ENCODE measurements at regions not wholly inside any gene's neighbourhood (a gene's known extent, or its start where the extent isn't known, plus 50 kb on each side); places are given as distances from the start of the nearest gene placed in this dataset.
"Not testable (repeated sequence)": the region's sequence is repeated elsewhere in the genome, so short reads cannot be mapped to it uniquely, and the experiment has no call there.

DNA sequence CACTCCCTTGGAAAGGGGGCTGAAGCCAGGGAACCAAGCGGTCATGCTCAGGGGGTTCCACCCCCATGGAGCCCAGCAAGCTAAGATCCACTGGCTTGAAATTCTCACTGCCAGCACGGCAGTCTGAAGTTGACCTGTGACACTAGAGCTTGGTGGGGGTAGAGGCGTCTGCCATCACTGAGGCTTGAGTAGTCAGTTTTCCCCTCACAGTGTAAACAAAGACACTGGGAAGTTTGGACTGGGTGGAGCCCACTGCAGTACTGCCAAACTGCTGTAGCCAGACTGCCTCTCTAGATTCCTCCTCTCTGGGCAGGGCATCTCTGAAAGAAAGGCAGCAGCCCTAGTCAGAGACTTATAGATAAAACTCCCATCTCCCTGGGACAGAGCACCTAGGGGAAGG is 215.6 kb upstream of the USP24 start:
- not testable (repeated sequence) for H3K36me3 Mint-ChIP-seq; DNase-seq (ENCODE audit: low spot score); ATAC-seq; H3K4me3 Mint-ChIP-seq; H3K9me3 Mint-ChIP-seq; H3K4me1 Mint-ChIP-seq (ENCODE audit: low read depth in 2 of 2); H3K27ac Mint-ChIP-seq
- H3K27me3 Mint-ChIP-seq: peaks cover 31 to 57% of the 10 kb centered on the region in 2 donors

DNA sequence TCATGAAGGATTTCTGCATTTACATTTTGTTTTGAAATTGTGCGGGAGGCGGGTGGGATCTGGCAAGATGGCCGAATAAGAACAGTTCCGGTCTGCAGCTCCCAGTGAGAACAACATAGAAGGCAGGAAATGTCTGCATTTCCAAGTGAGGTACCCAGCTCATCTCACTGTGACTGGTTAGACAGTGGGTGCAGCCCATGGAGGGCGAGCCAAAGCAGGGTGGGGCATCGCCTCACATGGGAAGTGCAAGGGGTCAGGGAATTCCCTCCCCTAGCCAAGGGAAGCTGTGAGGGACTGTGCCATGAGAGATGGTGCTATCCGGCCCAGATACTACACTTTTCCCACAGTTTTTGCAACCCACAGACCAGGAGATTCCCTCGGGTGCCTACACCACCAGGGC is 215.0 kb upstream of the USP24 start:
- not testable (repeated sequence) for ATAC-seq; H3K9me3 Mint-ChIP-seq; H3K27ac Mint-ChIP-seq; H3K4me3 Mint-ChIP-seq; H3K4me1 Mint-ChIP-seq (ENCODE audit: low read depth in 2 of 2); H3K36me3 Mint-ChIP-seq; DNase-seq (ENCODE audit: low spot score)
- peaks cover 31 to 58% of the 10 kb centered on the region in 2 donors for H3K27me3 Mint-ChIP-seq

DNA sequence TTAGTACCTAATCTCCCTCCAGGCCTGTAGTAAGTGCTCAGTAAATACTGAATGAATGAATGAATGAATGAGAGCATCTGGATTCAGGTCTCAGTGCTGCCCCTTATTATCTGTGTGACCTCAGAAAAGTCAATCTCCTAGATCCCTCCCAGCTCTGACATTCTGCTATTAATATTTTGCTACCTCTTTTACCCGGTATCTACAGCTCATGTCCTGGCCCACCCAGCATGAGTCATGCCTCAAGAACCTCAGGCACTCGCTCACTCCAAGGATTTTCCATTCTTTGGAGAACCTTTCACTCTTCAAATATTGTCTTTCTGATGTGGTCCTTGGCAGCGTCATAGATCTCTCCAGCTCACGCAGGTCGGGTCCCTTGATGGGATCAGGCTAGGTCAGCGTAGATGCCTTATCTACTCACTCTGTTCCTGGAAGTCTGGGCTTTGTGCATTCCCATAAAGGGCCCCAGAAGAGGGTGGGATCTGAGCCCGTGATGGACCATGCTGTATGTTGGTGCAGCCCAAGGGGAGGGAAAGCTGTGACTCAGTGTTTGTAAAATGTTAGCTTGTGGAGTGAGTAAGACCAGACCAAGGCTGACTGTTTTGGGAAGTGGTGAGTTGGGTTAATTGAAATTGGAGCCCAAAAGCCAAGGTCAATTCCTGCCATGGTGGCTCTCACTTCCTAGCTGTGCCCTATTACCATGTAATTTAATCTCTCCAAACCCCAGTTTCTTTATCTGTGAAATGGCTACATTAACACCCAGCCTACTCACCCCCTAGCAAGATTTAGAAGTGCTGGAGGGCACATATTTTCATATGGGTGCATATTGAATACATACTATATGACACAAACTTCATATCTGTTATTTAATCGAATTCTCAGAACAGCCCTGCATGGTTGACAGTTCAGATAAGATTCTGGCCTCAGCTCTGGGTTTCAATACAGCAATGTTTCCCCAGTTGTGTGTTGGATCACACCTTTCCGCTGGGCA is 214.1 kb upstream of the USP24 start:
- no peak for DNase-seq (ENCODE audit: low spot score)
- Mint-ChIP-seq H3K36me3 (no peaks in the 10 kb centered on the region), H3K4me1 (ENCODE audit: low read depth in 2 of 2) (no peaks in the 10 kb centered on the region), H3K27ac (no peak overlapping the region), H3K27me3 (peaks cover 28 to 64% of the 10 kb centered on the region in 2 donors), H3K4me3 (no peak overlapping the region), H3K9me3 (peaks cover 3% of the 10 kb centered on the region)
- no peak for ATAC-seq

DNA sequence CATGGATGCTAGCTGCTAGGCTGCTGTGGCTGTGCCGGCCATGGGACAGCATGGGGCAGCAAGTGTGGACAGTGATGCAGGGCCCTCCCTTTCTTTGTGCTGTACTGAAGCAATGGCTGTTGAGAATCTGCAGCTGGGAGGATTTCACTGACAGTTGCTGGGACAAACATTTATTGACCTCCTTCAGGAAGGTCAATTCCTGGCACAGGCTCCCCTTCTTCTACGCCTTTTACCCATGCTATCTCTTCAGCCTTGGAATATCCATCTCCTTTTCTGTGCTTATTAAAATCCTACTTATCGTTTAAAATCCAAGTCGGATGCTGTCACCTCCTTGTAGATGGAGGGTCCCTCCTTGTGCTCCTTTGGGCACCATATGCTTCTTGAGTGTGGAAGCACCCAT is 213.1 kb upstream of the USP24 start:
- H3K4me1 Mint-ChIP-seq (ENCODE audit: low read depth in 2 of 2): no peaks in the 10 kb centered on the region
- ATAC-seq: no peak
- H3K9me3 Mint-ChIP-seq: no peaks in the 10 kb centered on the region
- H3K27ac Mint-ChIP-seq: no peak overlapping the region
- peaks cover 27 to 63% of the 10 kb centered on the region in 2 donors for H3K27me3 Mint-ChIP-seq
- H3K4me3 Mint-ChIP-seq: no peak overlapping the region
- no peaks in the 10 kb centered on the region for H3K36me3 Mint-ChIP-seq
- DNase-seq (ENCODE audit: low spot score): no peak

DNA sequence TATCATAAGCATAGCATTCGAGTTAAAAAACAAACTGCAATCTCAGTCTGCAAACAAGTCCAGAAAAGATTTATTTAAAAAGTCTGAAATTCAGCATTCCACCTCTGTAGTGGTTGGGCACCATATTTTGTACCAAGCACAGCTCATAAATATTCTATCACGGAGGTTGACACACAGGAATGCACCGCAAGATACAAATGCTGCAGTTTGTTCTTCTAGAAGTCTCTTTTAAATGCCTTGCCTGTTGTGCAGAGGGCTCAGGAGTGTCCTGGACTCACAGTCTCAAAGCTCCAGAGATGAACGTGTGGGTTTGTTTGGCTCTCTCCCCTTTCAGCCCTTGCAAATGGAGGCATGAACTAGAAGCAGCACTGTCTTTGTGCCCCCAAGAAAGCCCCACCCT is 212.4 kb upstream of the USP24 start:
- ATAC-seq (no peak), DNase-seq (ENCODE audit: low spot score) (no peak)
- no peaks in the 10 kb centered on the region for H3K4me1 Mint-ChIP-seq (ENCODE audit: low read depth in 2 of 2)
- H3K4me3 Mint-ChIP-seq: no peak overlapping the region
- H3K27ac Mint-ChIP-seq: no peak overlapping the region
- peaks cover 26 to 61% of the 10 kb centered on the region in 2 donors for H3K27me3 Mint-ChIP-seq
- H3K36me3 Mint-ChIP-seq: no peaks in the 10 kb centered on the region
- no peaks in the 10 kb centered on the region for H3K9me3 Mint-ChIP-seq

DNA sequence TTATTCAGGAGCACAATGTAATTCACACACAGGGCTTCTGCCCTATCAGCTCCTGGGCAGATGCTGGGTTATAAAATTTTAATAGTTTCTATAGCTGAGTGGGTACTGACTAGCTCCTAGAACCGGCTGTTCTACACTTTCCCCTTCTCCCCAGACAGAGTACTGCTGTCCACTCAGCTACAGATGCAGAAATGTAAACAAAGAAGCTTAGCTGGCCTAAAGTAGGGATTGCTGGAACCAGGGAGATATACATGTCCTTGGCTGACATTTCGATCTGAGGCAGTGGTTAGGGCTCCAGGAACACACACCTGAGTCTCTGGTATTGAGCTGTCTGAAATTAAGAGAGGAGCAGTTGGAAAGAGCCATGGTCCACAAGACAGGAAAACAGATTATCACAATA is 211.5 kb upstream of the USP24 start:
- Mint-ChIP-seq H3K9me3 (no peaks in the 10 kb centered on the region), H3K27ac (no peak overlapping the region), H3K36me3 (no peaks in the 10 kb centered on the region), H3K27me3 (peaks cover 25 to 55% of the 10 kb centered on the region in 2 donors), H3K4me1 (ENCODE audit: low read depth in 2 of 2) (no peaks in the 10 kb centered on the region), H3K4me3 (no peak overlapping the region)
- no peak for ATAC-seq
- DNase-seq (ENCODE audit: low spot score): no peak

DNA sequence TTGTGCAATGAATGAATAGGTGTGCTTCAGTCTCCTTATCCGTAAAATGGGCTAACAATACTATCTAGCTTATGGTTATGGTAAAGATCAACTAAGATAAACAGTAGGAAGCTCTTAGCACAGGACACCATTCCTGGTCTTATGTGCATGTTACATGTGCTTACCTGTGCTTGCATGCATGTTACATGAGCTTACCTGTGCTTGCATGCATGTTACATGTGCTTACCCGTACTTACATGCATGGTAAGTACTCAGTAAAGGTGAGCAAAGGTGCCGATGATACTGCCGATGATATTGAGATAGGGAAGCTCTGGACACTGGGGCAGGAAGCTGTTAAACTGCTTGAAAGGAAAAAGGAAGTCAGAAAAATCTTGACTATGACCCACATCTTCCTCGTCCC is 211.0 kb upstream of the USP24 start:
- Mint-ChIP-seq H3K4me3 (no peak overlapping the region), H3K27ac (no peak overlapping the region), H3K36me3 (no peaks in the 10 kb centered on the region), H3K4me1 (ENCODE audit: low read depth in 2 of 2) (no peaks in the 10 kb centered on the region), H3K27me3 (peaks cover 21 to 51% of the 10 kb centered on the region in 2 donors), H3K9me3 (no peaks in the 10 kb centered on the region)
- ATAC-seq (no peak), DNase-seq (ENCODE audit: low spot score) (no peak)

DNA sequence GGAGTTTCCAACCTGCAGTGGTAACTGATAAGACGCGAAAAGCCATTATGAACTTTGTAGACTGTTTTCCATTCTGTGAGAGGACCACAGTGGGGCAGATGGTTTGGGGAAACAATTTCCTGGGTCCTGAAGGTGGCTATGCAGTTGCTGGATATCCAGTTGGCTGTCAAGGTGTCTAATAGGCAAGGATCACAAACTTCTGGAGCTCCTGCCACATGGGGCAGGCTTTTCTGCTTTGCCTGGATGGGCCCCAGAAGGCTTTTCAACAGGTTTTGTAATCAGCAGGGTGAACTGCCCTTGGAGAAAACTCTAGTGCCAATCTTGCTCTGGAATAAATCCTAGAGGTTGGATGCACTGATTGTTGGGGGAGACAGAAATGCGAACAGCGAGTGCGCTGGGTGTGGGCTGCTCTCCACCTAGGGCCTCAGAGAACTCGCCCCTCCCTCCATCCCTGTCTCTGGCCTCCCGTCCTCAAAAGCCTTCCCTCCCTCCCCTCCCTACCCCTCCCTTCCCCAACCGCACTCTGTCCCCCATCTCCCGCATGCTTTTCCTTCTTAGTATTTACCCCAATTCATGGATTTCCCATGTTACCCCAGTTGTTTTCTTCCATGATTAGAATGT is 210.3 kb upstream of the USP24 start:
- Mint-ChIP-seq H3K4me1 (ENCODE audit: low read depth in 2 of 2) (no peaks in the 10 kb centered on the region), H3K27ac (no peak overlapping the region), H3K36me3 (no peaks in the 10 kb centered on the region), H3K27me3 (peaks cover 24 to 50% of the 10 kb centered on the region in 2 donors), H3K9me3 (no peaks in the 10 kb centered on the region), H3K4me3 (no peak overlapping the region)
- ATAC-seq (no peak), DNase-seq (ENCODE audit: low spot score) (no peak)

DNA sequence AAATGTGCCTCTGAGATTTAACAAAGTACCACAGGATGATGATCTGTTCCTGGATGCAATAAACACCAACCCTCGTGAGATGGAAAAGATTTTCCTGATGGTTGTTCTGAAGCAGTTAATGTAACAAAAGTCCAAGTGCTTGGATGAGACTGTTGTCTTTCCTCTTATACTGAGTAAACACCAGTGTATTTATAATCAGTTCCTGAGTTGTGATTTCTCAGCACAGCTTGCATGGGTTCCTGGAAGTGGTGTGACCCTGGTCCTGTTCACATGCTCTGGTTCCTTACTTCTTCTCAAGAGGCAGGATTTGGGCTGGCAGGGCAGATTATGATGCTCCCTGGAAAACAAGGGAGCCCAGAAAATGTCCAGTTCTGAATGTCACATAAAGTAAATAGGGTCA is 208.2 kb upstream of the USP24 start:
- no peak overlapping the region for H3K27ac Mint-ChIP-seq
- ATAC-seq: no peak
- peaks cover 18 to 38% of the 10 kb centered on the region in 2 donors for H3K27me3 Mint-ChIP-seq
- no peak overlapping the region for H3K4me3 Mint-ChIP-seq
- no peaks in the 10 kb centered on the region for H3K9me3 Mint-ChIP-seq
- H3K36me3 Mint-ChIP-seq: no peaks in the 10 kb centered on the region
- no peaks in the 10 kb centered on the region for H3K4me1 Mint-ChIP-seq (ENCODE audit: low read depth in 2 of 2)
- DNase-seq (ENCODE audit: low spot score): no peak

DNA sequence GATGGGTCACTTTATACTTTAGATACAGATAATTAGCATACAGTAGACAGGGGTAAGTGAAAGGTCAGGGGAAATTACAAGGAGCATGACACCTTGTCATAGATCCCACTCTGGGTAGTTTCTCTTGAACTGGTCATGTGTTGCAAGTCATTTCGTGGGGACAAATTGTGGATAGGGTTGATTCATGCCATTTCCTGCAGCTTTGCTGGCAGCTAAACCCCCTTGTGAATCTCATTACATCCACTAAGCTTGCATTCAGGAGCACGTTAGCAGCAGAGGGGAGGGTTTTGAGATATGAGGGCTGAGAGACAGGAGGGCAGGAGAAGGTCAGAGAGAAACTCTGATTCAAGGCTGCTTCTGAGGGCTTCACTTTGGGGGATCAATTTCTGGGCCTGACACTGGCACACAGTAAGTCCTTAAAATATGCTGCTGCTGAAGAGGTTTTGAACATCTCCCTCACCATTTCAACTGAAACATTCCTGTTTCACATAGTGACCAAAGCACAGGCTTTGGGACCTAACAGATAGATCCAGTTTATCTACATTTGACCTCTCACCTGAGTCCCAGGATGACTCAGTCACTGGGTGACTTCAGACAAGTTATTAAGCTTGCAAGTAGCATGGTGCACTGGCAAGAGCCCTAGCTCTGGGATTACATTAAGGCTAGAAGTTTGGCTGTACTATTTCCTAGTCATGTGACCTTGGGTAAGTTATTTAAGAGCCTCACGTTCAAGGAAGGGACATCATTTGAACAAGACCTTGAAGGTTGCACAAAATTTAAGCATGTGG is 206.0 kb upstream of the USP24 start:
- peaks cover 19 to 24% of the 10 kb centered on the region in 2 donors for H3K27me3 Mint-ChIP-seq
- H3K4me1 Mint-ChIP-seq (ENCODE audit: low read depth in 2 of 2): no peaks in the 10 kb centered on the region
- no peak overlapping the region for H3K4me3 Mint-ChIP-seq
- ATAC-seq (no peak), DNase-seq (ENCODE audit: low spot score) (no peak)
- H3K27ac Mint-ChIP-seq: no peak overlapping the region
- H3K9me3 Mint-ChIP-seq: no peaks in the 10 kb centered on the region
- no peaks in the 10 kb centered on the region for H3K36me3 Mint-ChIP-seq

DNA sequence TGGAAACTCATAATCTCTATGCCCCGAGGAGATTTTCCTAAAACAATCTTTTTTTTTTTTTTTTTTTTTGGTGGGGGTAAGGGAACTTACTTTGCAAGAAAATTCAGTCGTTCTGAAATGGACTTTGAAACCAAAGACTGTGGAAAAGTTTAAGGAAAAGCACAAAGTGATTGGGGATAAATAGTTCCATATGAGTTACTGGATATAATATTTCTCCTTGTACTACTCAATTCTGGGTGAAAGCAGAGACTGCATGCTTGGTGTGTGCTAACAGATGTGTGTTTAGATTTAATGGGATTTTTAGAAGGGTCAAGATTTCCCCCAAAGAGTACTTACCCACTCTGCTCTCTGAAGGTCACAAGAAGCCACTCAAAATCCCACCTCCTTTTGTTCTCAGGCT is 204.9 kb upstream of the USP24 start:
- no peak for DNase-seq (ENCODE audit: low spot score)
- Mint-ChIP-seq H3K36me3 (no peaks in the 10 kb centered on the region), H3K4me1 (ENCODE audit: low read depth in 2 of 2) (no peaks in the 10 kb centered on the region), H3K4me3 (no peak overlapping the region), H3K9me3 (no peaks in the 10 kb centered on the region), H3K27ac (no peak overlapping the region), H3K27me3 (peaks cover 27 to 29% of the 10 kb centered on the region in 2 donors)
- no peak for ATAC-seq

DNA sequence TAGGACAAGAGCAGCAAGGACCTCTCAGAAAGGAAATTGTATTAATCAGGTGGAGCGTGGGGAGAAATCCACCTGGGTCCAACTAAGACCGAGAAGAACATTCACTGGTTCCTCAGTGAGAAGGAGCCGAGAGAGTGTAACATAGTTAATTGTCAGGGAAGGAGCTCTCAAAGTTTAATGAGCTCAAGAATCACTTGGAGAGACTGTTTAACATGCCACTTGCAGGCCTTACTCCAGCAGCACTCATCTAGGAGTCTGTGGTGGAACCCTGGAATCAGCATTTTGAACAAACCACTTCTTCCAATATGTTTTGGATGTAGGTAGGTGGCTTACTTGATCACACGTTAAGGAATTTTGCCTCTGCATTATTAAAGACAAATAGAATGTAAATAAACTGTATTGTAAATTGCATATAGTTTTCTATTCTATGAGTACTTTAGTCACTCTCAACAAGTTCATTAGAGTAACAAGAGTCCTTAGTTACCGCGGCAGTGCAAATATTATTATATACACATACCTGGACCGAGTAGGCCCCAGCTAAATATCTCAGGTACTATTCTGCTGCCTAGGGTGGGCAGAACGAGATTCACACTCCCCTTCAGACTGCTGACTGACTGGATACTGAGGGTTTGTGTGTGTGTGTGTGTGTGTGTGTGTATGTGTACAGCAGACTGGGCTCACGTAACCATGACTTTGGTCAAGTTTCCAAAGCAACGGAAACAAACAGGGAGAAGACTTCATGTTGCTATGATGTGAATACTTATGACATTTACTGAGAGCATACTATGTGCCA is 203.2 kb upstream of the USP24 start:
- H3K4me1 Mint-ChIP-seq (ENCODE audit: low read depth in 2 of 2): no peaks in the 10 kb centered on the region
- no peaks in the 10 kb centered on the region for H3K9me3 Mint-ChIP-seq
- no peaks in the 10 kb centered on the region for H3K36me3 Mint-ChIP-seq
- peaks cover 24 to 30% of the 10 kb centered on the region in 2 donors for H3K27me3 Mint-ChIP-seq
- no peak overlapping the region for H3K4me3 Mint-ChIP-seq
- ATAC-seq (no peak), DNase-seq (ENCODE audit: low spot score) (no peak)
- no peak overlapping the region for H3K27ac Mint-ChIP-seq

DNA sequence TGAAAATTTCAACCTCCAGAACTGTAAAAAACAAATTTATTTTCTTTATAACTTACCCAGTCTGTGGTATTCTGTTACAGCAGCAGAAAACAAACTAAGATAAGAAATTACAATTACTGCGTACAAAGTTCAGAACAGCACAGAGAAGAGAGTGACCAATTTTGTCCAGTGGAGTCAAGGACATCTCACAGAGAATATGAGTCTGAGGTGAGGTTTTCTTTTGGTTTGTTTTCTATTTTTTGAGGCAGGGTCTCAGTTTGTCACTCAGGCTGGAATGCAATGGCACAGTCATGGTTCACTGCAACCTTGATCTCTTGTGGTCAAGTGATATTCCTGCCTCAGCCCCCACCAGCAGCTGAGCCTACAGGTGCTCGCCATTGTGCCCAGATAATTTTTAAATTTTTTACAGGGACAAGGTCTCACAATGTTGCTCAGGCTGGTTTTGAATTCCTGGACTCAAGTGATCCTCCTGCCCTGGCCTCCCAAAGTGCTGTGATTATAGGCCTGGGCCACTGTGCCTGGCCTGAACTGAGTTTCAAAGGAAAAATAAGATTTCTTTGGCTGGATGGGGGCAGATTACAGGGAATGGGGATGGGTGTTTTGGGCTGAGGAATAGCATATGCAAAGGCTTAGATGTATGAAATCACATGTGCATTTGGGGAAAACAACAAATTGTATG is 201.1 kb upstream of the USP24 start:
- no peaks in the 10 kb centered on the region for H3K9me3 Mint-ChIP-seq
- H3K27ac Mint-ChIP-seq: no peak overlapping the region
- no peaks in the 10 kb centered on the region for H3K4me1 Mint-ChIP-seq (ENCODE audit: low read depth in 2 of 2)
- H3K36me3 Mint-ChIP-seq: no peaks in the 10 kb centered on the region
- ATAC-seq (no peak), DNase-seq (ENCODE audit: low spot score) (no peak)
- peaks cover 17 to 35% of the 10 kb centered on the region in 2 donors for H3K27me3 Mint-ChIP-seq
- no peak overlapping the region for H3K4me3 Mint-ChIP-seq
